HL-60 (cell line): ENCODE measurements at regions not wholly inside any gene's neighbourhood (a gene's known extent, or its start where the extent isn't known, plus 50 kb on each side); places are given as distances from the start of the nearest gene placed in this dataset.

Source experiments
- DNase-seq, 2 experiments: peaks; one replicate each; pipeline ENCODE4 v3.0.0-alpha.2; 2010 to 2020; ENCODE audit warnings: low read depth in 1 of 2, low spot score in 1 of 2
- H3K27ac ChIP-seq: fragments of 250-450 bp; sonication (Bioruptor Pico); replicated peaks from 2 replicates; pipeline ENCODE4 v1.5.1; 2020; ENCODE audit warnings: mild to moderate bottlenecking, moderate library complexity
- H3K27me3 ChIP-seq: fragments of 250-450 bp; sonication (Bioruptor Pico); 2 replicates; pipeline ENCODE4 v1.5.1; 2021; ENCODE audit warnings: mild to moderate bottlenecking, moderate library complexity; ENCODE audit not compliant: insufficient read depth, poor library complexity, severe bottlenecking
- H3K4me3 ChIP-seq: replicated peaks from 2 replicates; pipeline ENCODE4 v1.5.1; 2011; ENCODE audit warnings: mild to moderate bottlenecking, control low read depth, low read length; ENCODE audit not compliant: insufficient read depth
- GABPA ChIP-seq: IDR thresholded peaks from 2 replicates; pipeline ENCODE4 v1.6.1; 2012; ENCODE audit warnings: low read depth
- POLR2AphosphoS5 ChIP-seq: IDR thresholded peaks from 2 replicates; pipeline ENCODE4 v1.6.1; 2012; ENCODE audit warnings: low read depth
- SPI1 ChIP-seq: IDR thresholded peaks from 2 replicates; pipeline ENCODE4 v1.6.1; 2012; ENCODE audit warnings: low read depth, mild to moderate bottlenecking, borderline replicate concordance
- TF ChIP-seq, protein P1 (sequence below): IDR thresholded peaks from one replicate; pipeline ENCODE4 v1.5.1; 2011; ENCODE audit warnings: low read length, control low read depth, inconsistent platforms; ENCODE audit not compliant: insufficient read depth
- TF ChIP-seq, protein P2 (sequence below): IDR thresholded peaks from 2 replicates; pipeline ENCODE4 v1.6.1; 2012; ENCODE audit warnings: low read depth; ENCODE audit not compliant: insufficient replicate concordance

DNA sequence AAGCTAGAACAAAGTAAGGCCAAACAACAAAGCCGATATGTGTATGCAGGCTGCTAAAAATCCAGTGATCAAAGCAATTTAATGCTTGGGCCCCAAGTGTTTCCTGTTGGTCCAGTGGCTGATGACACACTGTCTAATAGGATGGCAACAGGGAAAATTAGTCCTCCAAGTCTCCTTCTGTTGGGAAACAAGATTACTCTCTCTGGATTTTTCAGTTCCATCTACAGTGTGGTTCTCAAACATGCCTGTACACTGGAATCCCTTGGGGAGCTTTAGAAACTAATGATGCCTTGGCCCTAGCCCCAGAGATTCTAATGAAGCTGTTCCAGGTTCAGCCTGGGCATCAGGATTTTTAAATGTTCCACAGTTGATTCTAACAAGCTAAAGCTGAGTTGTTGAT lies 198.7 kb downstream of the AHR start:
- no peak for TF ChIP-seq POLR2AphosphoS5
- no peak for TF ChIP-seq SPI1
- TF ChIP-seq, protein P1, sequence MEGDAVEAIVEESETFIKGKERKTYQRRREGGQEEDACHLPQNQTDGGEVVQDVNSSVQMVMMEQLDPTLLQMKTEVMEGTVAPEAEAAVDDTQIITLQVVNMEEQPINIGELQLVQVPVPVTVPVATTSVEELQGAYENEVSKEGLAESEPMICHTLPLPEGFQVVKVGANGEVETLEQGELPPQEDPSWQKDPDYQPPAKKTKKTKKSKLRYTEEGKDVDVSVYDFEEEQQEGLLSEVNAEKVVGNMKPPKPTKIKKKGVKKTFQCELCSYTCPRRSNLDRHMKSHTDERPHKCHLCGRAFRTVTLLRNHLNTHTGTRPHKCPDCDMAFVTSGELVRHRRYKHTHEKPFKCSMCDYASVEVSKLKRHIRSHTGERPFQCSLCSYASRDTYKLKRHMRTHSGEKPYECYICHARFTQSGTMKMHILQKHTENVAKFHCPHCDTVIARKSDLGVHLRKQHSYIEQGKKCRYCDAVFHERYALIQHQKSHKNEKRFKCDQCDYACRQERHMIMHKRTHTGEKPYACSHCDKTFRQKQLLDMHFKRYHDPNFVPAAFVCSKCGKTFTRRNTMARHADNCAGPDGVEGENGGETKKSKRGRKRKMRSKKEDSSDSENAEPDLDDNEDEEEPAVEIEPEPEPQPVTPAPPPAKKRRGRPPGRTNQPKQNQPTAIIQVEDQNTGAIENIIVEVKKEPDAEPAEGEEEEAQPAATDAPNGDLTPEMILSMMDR = no peak
- TF ChIP-seq GABPA = no peak
- TF ChIP-seq, protein P2, sequence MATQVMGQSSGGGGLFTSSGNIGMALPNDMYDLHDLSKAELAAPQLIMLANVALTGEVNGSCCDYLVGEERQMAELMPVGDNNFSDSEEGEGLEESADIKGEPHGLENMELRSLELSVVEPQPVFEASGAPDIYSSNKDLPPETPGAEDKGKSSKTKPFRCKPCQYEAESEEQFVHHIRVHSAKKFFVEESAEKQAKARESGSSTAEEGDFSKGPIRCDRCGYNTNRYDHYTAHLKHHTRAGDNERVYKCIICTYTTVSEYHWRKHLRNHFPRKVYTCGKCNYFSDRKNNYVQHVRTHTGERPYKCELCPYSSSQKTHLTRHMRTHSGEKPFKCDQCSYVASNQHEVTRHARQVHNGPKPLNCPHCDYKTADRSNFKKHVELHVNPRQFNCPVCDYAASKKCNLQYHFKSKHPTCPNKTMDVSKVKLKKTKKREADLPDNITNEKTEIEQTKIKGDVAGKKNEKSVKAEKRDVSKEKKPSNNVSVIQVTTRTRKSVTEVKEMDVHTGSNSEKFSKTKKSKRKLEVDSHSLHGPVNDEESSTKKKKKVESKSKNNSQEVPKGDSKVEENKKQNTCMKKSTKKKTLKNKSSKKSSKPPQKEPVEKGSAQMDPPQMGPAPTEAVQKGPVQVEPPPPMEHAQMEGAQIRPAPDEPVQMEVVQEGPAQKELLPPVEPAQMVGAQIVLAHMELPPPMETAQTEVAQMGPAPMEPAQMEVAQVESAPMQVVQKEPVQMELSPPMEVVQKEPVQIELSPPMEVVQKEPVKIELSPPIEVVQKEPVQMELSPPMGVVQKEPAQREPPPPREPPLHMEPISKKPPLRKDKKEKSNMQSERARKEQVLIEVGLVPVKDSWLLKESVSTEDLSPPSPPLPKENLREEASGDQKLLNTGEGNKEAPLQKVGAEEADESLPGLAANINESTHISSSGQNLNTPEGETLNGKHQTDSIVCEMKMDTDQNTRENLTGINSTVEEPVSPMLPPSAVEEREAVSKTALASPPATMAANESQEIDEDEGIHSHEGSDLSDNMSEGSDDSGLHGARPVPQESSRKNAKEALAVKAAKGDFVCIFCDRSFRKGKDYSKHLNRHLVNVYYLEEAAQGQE = no peak
- no peak overlapping the region for H3K4me3 ChIP-seq
- no peak for DNase-seq
- H3K27ac ChIP-seq = no peak overlapping the region
- H3K27me3 ChIP-seq = no peaks in the 10 kb centered on the region

DNA sequence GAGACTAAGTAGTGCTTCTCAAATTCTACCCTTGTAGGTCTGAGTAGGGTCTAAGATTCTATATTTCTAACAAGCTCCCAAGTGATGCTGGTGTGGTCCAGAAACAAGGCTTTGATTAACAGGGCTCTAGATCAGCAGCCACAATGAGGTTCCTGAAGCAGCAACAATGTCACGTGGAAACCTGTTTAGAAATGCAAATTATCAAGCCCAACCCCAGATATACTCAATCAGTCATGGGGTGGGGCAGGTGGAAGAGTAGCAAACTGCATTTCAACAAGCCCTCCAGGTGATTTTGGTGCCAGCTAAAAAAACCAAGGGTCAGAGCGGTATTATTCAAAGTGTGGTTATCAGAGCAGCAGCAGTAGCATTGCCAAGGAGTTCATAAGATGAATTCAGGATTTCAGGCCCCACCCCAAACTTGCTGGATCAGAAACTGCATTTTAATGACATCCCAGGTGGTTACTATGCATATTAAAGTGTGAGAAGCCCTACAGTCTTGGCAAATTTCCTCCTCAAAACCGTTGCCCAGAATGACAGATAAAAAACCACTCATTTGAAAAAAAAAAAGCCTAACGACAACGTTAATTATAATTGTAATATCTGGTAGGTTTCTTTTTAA lies 199.2 kb downstream of the AHR start:
- Histone ChIP-seq H3K27me3 (no peaks in the 10 kb centered on the region), H3K4me3 (no peak overlapping the region), H3K27ac (no peak overlapping the region)
- TF ChIP-seq POLR2AphosphoS5 = no peak
- TF ChIP-seq, protein P2 = no peak
- no peak for TF ChIP-seq GABPA
- TF ChIP-seq, protein P1 = no peak
- TF ChIP-seq SPI1 = no peak
- DNase-seq = no peak

DNA sequence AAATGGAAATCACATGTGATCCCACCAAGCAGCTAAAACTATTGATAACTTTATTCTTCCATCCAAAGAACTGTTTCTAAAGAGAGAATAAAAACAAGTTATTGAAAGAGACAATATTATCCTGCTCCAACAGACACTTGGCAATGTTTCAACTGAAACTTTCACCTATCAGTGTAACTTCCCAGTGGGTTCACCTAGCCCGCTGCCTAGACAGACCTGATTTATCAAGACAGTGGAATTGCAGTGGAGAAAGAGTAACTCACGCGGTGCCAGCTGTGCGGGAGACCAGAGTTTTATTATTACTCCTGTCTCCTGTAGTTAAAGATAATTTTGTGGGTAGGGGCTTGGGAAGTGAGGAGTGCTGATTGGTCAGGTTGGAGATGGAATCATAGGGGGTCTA lies 199.8 kb downstream of the AHR start:
- TF ChIP-seq SPI1 (no peak), POLR2AphosphoS5 (no peak), GABPA (no peak)
- TF ChIP-seq, protein P1 = no peak
- TF ChIP-seq, protein P2 = no peak
- no peak overlapping the region for H3K27ac ChIP-seq
- DNase-seq = no peak

More for the DNA sequence above, 199.8 kb downstream of the AHR start:
- Histone ChIP-seq H3K4me3 (no peak overlapping the region), H3K27me3 (no peaks in the 10 kb centered on the region)
